AG09309 (cell line): ENCODE measurements at regions not wholly inside any gene's neighbourhood (a gene's known extent, or its start where the extent isn't known, plus 50 kb on each side); places are given as distances from the start of the nearest gene placed in this dataset.
A peak's percentile ranks its signal among the peaks of the same experiment; 100 is the strongest.
"Not testable (repeated sequence)": the region's sequence is repeated elsewhere in the genome, so short reads cannot be mapped to it uniquely, and the experiment has no call there.

Source experiments
- DNase-seq: peaks from one replicate; pipeline ENCODE4 v3.0.0-alpha.2; 2010; ENCODE audit warnings: low read depth
- H3K4me3 ChIP-seq: 2 replicates; pipeline ENCODE4 v1.5.1; 2011; ENCODE audit warnings: mild to moderate bottlenecking, low read depth, low read length, moderate library complexity; ENCODE audit not compliant: control insufficient read depth
- TF ChIP-seq, protein P1 (sequence below): IDR thresholded peaks from 2 replicates; pipeline ENCODE4 v1.5.1; 2011; ENCODE audit warnings: mild to moderate bottlenecking, low read depth, low read length, inconsistent platforms; ENCODE audit not compliant: insufficient read depth, control insufficient read depth; ENCODE audit errors: missing control alignments

DNA sequence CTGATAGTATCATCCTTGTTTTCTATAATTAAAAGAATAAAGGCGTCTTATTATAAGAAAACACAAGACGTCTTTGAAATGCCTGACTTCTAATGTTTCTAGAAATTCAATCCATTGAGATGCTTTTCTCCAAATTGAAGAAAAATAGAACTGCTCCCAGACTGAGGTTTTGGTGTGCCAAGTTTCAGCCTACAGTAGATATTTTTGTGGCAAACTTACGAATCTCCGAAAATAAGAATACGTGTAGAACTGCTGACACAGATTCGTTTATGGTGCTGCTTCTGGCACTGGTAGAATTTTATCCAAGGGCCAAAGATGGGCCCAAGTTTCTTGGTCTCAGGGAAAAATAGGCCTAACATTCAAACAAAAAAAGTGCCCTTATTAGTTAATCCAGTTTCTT, 554.5 kb upstream of the NR5A2 start:
- no peak for DNase-seq
- TF ChIP-seq, protein P1, sequence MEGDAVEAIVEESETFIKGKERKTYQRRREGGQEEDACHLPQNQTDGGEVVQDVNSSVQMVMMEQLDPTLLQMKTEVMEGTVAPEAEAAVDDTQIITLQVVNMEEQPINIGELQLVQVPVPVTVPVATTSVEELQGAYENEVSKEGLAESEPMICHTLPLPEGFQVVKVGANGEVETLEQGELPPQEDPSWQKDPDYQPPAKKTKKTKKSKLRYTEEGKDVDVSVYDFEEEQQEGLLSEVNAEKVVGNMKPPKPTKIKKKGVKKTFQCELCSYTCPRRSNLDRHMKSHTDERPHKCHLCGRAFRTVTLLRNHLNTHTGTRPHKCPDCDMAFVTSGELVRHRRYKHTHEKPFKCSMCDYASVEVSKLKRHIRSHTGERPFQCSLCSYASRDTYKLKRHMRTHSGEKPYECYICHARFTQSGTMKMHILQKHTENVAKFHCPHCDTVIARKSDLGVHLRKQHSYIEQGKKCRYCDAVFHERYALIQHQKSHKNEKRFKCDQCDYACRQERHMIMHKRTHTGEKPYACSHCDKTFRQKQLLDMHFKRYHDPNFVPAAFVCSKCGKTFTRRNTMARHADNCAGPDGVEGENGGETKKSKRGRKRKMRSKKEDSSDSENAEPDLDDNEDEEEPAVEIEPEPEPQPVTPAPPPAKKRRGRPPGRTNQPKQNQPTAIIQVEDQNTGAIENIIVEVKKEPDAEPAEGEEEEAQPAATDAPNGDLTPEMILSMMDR: no peak
- no peak overlapping the region for H3K4me3 ChIP-seq

DNA sequence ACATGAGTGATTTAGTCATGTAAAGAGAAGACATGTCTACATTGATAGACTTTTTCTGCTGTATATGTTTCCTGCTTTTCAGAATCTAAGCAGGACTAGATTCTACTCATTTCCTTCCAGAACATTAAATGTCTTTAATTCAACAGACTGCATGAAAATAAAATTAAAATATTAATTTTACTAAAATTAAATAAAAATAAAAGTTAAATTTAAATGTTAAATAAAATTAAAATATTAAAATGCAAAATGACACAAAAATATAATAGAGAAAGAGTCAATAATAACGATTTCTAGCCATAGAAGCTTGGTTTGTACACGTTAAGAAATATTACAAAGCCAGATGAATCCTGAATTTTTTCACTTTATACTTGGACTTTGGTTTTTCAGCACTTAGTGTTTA, 552.8 kb upstream of the NR5A2 start:
- TF ChIP-seq, protein P1: no peak
- DNase-seq: no peak
- no peak overlapping the region for H3K4me3 ChIP-seq

DNA sequence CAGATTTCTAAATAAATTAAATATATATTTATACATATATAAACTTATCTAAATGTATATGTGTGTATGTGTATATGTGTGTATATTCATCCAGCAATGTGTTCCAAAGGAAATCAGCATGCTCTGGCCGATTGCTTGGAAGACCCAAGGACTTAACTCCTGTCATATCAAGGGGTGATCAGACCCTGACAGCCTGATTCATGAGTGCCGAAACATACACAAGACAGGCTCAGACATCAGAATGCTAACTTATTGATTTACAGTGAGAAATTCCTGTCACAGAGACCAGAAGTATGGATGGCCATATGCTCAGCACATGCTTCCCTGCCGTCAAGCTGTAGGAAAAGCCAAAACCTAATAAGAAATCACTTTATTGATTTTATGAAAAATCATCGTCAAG, 545.1 kb upstream of the NR5A2 start:
- DNase-seq: no peak
- no peak overlapping the region for H3K4me3 ChIP-seq
- TF ChIP-seq, protein P1: no peak

DNA sequence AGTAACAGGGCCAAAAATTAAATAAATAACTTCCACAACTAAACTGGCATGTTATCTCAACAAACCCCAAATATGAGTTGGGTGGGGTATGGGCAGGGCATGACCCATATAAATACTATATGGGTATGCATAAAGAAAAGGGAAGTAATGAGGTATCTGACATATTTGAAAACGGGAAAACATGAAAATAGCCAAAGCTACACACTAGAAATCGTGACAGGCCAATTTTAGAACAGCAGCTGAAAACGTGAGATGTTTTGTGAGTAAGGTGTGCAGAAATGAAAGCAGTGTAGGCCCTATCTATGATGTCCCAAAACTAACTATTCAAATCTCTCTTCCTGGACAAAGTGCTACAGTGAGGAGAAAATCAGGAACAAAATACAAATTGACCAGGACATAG, 537.9 kb upstream of the NR5A2 start:
- DNase-seq: no peak
- TF ChIP-seq, protein P1: no peak
- H3K4me3 ChIP-seq: no peak overlapping the region

DNA sequence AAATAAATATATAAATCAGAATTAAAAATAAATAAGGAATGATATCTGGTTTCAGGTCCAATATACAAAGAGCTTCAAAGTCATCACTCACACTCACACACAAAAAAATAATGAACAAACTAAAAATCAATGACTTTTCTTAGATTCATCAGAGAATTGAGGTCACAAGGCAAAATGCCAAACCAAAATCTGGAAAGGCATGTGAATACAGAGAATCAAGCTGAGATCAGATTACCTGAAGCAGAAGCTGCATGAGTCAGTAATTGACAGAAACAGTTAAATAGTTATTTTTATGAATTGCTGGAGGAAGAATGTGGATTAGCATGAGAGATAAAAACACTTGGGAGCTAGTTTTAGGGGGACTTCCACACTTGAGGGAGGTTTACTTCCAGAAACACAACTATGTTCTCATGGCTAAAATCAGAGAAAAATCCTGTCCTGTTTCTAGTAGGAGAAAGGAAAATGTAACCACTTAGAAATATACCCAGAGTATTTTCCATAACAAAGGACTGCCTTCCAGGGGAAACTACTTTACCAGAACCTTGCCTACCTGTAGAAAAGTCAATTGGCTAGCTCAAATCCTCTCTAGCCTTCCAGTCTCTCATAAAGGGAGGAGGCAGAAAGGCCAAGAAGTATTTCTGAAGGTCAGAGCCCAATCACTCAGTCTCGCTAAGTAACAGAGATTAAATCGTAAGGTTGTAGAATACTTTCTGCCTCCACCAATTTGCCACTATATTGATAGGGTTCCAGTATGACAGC, 536.6 kb upstream of the NR5A2 start:
- peak; percentile 28 for DNase-seq
- no peak overlapping the region for H3K4me3 ChIP-seq
- TF ChIP-seq, protein P1: no peak

DNA sequence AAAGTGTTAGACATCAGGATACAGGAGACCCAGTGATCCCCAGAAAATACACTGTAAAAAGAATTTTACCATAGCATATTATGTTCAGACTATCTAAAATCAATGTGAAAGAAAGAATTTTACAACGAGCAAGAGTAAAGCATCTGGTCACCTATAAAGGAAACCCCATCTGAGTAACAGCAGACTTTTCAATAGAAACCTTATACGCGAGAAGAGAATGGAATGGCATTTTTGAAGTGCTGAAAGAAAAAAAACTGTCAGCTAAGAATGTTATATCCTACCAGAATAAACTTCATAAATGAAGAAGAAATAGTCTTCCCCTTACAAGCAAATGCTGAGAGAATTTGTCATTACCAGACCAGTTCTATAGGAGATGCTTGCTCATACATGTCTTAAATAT, 532.1 kb upstream of the NR5A2 start:
- DNase-seq: no peak

DNA sequence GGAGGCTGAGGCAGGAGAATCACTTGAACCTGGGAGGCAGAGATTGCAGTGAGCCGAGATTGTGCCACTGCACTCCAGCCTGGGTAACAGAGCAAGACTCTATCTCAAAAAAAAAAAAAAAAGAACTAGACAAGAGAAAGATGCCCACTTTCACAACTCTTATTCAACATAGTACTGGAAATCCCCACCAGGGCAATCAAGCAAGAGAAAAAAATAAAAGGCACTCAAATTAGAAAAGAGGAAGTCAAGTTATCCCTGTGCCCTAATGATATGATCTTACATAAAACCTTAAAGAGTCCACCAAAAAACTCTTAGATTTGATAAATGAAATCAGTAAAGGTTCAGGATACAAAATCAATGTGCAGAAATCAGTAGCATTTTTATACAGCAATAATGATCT, 528.7 kb upstream of the NR5A2 start:
- not testable (repeated sequence) for DNase-seq, H3K4me3 ChIP-seq

More for the DNA sequence above, 532.1 kb upstream of the NR5A2 start:
- TF ChIP-seq, protein P1: no peak
- no peak overlapping the region for H3K4me3 ChIP-seq
